Heart left ventricle (tissue), 16 donors: ENCODE measurements at regions not wholly inside any gene's neighbourhood (a gene's known extent, or its start where the extent isn't known, plus 50 kb on each side); places are given as distances from the start of the nearest gene placed in this dataset.

ENCODE experiments used
- ATAC-seq, 4 donors: fragments of 200-7000 bp; cut with Tn5 transposase; one replicate each; pipeline ENCODE4 v1.9.1; 2020 to 2022; ENCODE audit warnings: moderate library complexity in 4 of 4, mild to moderate bottlenecking in 3 of 4, moderate number of reproducible peaks in 1 of 4
- DNase-seq, 5 donors: peaks; one replicate each; pipeline ENCODE4 v3.0.0-alpha.2; 2020
- H3K27ac ChIP-seq, 12 donors: fragments of 200-600 bp; sonication (generic) in 4 of 12; one replicate each; pipeline versions ENCODE4 v1.5.0 to v1.8.0; 2016 to 2022; ENCODE audit warnings: mild to moderate bottlenecking in 2 of 12
- H3K27me3 ChIP-seq, 9 donors: fragments of 200-600 bp; sonication (generic) in 2 of 9; one replicate each; pipeline versions ENCODE4 v1.5.1 to v1.8.0; 2016 to 2022; ENCODE audit warnings: mild to moderate bottlenecking in 3 of 9
- H3K36me3 ChIP-seq, 9 donors: fragments of 200-600 bp; sonication (generic) in 2 of 9; one replicate each; pipeline versions ENCODE4 v1.5.0 to v1.8.0; 2018 to 2022; ENCODE audit warnings: mild to moderate bottlenecking in 2 of 9
- H3K4me1 ChIP-seq, 12 donors: fragments of 200-600 bp; sonication (generic) in 4 of 12; one replicate each; pipeline versions ENCODE4 v1.5.0 to v1.8.0; 2016 to 2022; ENCODE audit warnings: mild to moderate bottlenecking in 3 of 12
- H3K4me3 ChIP-seq, 12 donors: fragments of 200-600 bp; sonication (generic) in 4 of 12; one replicate each; pipeline versions ENCODE4 v1.5.0 to v1.8.0; 2017 to 2022; ENCODE audit warnings: mild to moderate bottlenecking in 9 of 12, moderate library complexity in 4 of 12
- H3K9me3 ChIP-seq, 12 donors: fragments of 200-600 bp; sonication (generic) in 4 of 12; one replicate each; pipeline versions ENCODE4 v1.5.0 to v1.8.0; 2016 to 2022; ENCODE audit warnings: mild to moderate bottlenecking in 1 of 12
- POLR2A ChIP-seq, 2 donors: fragments of 450-650 bp; IDR thresholded peaks; one replicate each; pipeline ENCODE4 v1.6.1; 2017; ENCODE audit warnings: antibody characterized with exemption in 2 of 2, mild to moderate bottlenecking in 2 of 2, moderate library complexity in 2 of 2
- WGBS, 4 donors: extraction: QIAGEN DNeasy Blood & Tissue Kit in 2 of 4; methylation state at CpG; one replicate each; pipeline versions ENCODE4 v1.1.5 to v1.1.7; 2013 to 2018; 5-methylcytosine and 5-hydroxymethylcytosine counted together
- intact Hi-C, 10 donors: fragments of 100-400 bp; cut with DNase I; formaldehyde crosslinking; loops; one replicate each; pipeline versions ENCODE4 v1.11.1 to v1.14.2; 2022
- TF ChIP-seq, protein P1 (sequence below), 12 donors: fragments of 200-600 bp; sonication (generic) in 4 of 12; IDR thresholded peaks; one replicate each; pipeline versions ENCODE4 v1.5.0 to v1.8.0; 2018 to 2022; ENCODE audit warnings: antibody characterized with exemption in 12 of 12, mild to moderate bottlenecking in 5 of 12
- donor health status: ischemic (EF 13 %, LVEDD 7.1; RV severe dilation, severe dysfunction).
- donor health status: healthy with polysubstance abuse.
- donor health status: DM: no; HTN: yes; CAD: no.
- donor health status: DM: no; HTN: no; CAD: no.
- donor health status: ischemic (EF 25% LVEDD 6.9; RV normal size, moderate dysfunction).
- donor health status: ischemic (EF 25% LVEDD 5.7; RV mildly dilated, moderate dysfunction).
- donor health status: healthy.
- donor health status: DM: yes; HTN: yes; CAD: no.
- donor health status: ischemic (EF 35%, LVEDD 5.7; RV mildly dilated, moderate dysfunction).
- donor health status: nonischemic (EF 11% LVEDD 7.7; RV severe dilation, severe dysfunction).
- donor health status: DM: yes; HTN: yes; CAD: no.
- donor health status: PGD.
- donor health status: ischemic (EF 29% LVEDD 5.4; RV normal size, mild dysfunction).
- donor health status: nonischemic (EF 23%, LVEDD 6.1; RV moderate dilation, normal function).

- TF ChIP-seq, protein P1, sequence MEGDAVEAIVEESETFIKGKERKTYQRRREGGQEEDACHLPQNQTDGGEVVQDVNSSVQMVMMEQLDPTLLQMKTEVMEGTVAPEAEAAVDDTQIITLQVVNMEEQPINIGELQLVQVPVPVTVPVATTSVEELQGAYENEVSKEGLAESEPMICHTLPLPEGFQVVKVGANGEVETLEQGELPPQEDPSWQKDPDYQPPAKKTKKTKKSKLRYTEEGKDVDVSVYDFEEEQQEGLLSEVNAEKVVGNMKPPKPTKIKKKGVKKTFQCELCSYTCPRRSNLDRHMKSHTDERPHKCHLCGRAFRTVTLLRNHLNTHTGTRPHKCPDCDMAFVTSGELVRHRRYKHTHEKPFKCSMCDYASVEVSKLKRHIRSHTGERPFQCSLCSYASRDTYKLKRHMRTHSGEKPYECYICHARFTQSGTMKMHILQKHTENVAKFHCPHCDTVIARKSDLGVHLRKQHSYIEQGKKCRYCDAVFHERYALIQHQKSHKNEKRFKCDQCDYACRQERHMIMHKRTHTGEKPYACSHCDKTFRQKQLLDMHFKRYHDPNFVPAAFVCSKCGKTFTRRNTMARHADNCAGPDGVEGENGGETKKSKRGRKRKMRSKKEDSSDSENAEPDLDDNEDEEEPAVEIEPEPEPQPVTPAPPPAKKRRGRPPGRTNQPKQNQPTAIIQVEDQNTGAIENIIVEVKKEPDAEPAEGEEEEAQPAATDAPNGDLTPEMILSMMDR (IDR thresholded peaks at IDR 0.05), result no peak
- no peak for TF ChIP-seq POLR2A (IDR thresholded peaks at IDR 0.05)
These were observed 69.0 kb upstream of the KAZN start for GRCh38 chr1:14529475-14529874.

DNA sequence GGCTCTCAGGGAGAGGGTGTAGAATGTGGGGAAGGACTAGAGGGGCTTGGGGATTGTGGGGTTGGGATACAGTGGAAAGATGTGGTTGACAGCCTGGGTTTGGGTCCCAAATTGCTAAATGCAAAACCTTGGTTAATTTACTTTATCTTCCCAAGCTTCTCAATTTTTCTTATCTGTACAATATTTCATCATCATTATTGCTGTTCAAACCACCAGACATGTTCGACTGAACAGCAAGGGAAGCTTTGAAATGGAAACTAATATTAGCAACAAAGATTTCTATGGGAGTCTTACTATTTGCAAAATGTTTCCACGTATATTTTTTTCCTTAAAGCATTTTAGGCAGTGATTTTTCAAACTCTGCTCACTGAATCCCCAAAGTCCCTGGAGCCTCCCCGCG is 67.0 kb upstream of the KAZN start:
- Histone ChIP-seq H3K27me3 (peaks cover 0 to 15% (median 0%) of the 10 kb centered on the region in 9 donors), H3K4me3 (no peak overlapping the region), H3K36me3 (no peaks in the 10 kb centered on the region), H3K9me3 (no peaks in the 10 kb centered on the region), H3K27ac (no peak overlapping the region), H3K4me1 (no peaks in the 10 kb centered on the region)
- ATAC-seq (no peak), DNase-seq (no peak)
- intact Hi-C loops, result no loop called here
- TF ChIP-seq POLR2A (IDR thresholded peaks at IDR 0.05), result no peak
- TF ChIP-seq, protein P1 (IDR thresholded peaks at IDR 0.05), result no peak
- WGBS, 4 donors, result 82 to 85% (median 84%) methylated on average over 4 of the region's 4 CpGs

More at GRCh38 chr1:14529475-14529874, 69.0 kb upstream of the KAZN start:
- Histone ChIP-seq H3K4me3 (no peak overlapping the region), H3K36me3 (no peaks in the 10 kb centered on the region), H3K27me3 (peaks cover 0 to 13% (median 0%) of the 10 kb centered on the region in 9 donors), H3K27ac (no peak overlapping the region), H3K4me1 (no peaks in the 10 kb centered on the region), H3K9me3 (no peaks in the 10 kb centered on the region)
- intact Hi-C loops, result no loop called here
- no peak for ATAC-seq
- 50 to 68% (median 62%) methylated on average over 2 of the region's 2 CpGs for WGBS, 4 donors
- DNase-seq, result no peak

- Histone ChIP-seq H3K4me3 (no peak overlapping the region), H3K36me3 (no peaks in the 10 kb centered on the region), H3K9me3 (peaks cover 0 to 6% (median 0%) of the 10 kb centered on the region in 12 donors), H3K4me1 (no peaks in the 10 kb centered on the region), H3K27me3 (peaks cover 0 to 19% (median 0%) of the 10 kb centered on the region in 9 donors), H3K27ac (no peak overlapping the region)
- ATAC-seq, result no peak
- intact Hi-C loops, result no loop called here
- no peak for TF ChIP-seq POLR2A (IDR thresholded peaks at IDR 0.05)
- TF ChIP-seq, protein P1 (IDR thresholded peaks at IDR 0.05), result no peak
- WGBS, 4 donors, result 75 to 83% (median 79%) methylated on average over 6 of the region's 6 CpGs
- DNase-seq, result no peak
These were observed 62.7 kb upstream of the KAZN start for GRCh38 chr1:14535619-14536355.

DNA sequence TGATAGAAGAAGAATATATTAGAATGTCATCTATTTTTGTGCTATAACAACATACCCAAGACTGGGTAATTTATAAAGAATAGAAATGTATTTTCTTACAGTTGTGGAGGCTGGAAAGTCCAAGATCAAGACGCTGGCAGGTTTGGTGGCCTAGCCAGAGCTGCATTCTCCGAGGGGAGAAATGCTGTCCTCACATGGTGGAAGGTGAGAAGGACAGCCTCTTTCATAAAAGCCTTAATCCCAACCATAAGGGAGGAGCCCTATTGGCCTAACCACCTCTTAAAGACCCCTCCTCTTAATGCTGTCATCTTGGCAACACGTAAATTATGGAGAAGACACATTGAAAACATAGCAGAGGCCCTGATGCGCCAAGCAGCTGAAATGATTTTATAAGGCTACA is 60.1 kb upstream of the KAZN start:
- Histone ChIP-seq H3K27me3 (peaks cover 0 to 15% (median 0%) of the 10 kb centered on the region in 9 donors), H3K4me1 (no peaks in the 10 kb centered on the region), H3K27ac (no peak overlapping the region), H3K9me3 (peaks cover 0 to 6% (median 0%) of the 10 kb centered on the region in 12 donors), H3K4me3 (no peak overlapping the region), H3K36me3 (no peaks in the 10 kb centered on the region)
- intact Hi-C loops, result no loop called here
- DNase-seq (no peak), ATAC-seq (no peak)
- 77 to 83% (median 80%) methylated on average over 4 of the region's 4 CpGs for WGBS, 4 donors
- TF ChIP-seq POLR2A (IDR thresholded peaks at IDR 0.05), result no peak
- TF ChIP-seq, protein P1 (IDR thresholded peaks at IDR 0.05), result no peak
